ENCODE measurements at regions not wholly inside any gene's neighbourhood (a gene's known extent, or its start where the extent isn't known, plus 50 kb on each side); places are given as distances from the start of the nearest gene placed in this dataset.
A peak's percentile ranks its signal among the peaks of the same experiment; 100 is the strongest.
"Not testable (repeated sequence)": the region's sequence is repeated elsewhere in the genome, so short reads cannot be mapped to it uniquely, and the experiment has no call there.

GRCh38 chr7:91355695-91356435, 91.6 kb downstream of the FZD1 start:
- DNase-seq (ENCODE audit: low read depth): no peak

DNA sequence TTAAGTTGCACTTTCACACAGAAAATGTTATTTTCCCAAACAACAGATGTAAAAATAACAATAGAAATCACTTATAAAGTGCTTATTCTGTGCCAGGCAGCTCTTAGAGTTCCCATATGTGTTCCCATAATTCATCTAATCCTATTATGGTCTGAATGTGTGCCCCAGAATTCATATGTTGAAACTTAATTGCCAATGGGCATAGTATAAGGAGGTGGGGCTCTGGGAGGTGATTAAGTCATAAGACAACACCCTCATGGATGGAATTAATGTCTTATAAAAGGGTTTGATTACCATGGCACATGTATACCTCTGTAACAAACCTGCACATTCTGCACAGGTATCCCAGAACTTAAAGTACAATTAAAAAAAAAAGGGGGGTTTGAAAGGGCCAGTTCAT, 92.7 kb downstream of the FZD1 start:
- no peak for DNase-seq (ENCODE audit: low read depth)

- DNase-seq (ENCODE audit: low read depth): no peak
Observed at GRCh38 chr7:91357379-91357778, 93.1 kb downstream of the FZD1 start.

- DNase-seq (ENCODE audit: low read depth): no peak
Observed at GRCh38 chr7:91357901-91358300, 93.7 kb downstream of the FZD1 start.

- no peak for DNase-seq (ENCODE audit: low read depth)
Observed at GRCh38 chr7:91358303-91358702, 94.1 kb downstream of the FZD1 start.

DNA sequence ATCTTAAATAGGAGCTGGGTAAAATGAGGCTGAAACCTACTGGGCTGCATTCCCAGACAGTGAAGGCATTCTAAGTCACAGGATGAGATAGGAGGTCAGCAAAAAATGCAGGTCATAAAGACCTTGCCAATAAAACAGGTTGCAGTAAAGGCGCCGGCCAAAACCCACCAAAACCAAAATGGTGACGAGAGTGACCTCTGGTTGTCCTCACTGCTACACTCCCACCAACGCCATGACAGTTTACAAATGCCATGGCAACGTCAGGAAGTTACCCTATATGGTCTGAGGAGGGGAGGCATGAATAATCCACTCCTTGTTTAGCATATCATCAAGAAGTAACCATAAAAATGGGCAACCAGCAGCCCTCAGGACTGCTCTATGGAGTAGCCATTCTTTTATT, 100.9 kb downstream of the FZD1 start:
- not testable (repeated sequence) for DNase-seq (ENCODE audit: low read depth)

- DNase-seq (ENCODE audit: low read depth): no peak
Observed at GRCh38 chr7:91366091-91366490, 101.9 kb downstream of the FZD1 start.

DNA sequence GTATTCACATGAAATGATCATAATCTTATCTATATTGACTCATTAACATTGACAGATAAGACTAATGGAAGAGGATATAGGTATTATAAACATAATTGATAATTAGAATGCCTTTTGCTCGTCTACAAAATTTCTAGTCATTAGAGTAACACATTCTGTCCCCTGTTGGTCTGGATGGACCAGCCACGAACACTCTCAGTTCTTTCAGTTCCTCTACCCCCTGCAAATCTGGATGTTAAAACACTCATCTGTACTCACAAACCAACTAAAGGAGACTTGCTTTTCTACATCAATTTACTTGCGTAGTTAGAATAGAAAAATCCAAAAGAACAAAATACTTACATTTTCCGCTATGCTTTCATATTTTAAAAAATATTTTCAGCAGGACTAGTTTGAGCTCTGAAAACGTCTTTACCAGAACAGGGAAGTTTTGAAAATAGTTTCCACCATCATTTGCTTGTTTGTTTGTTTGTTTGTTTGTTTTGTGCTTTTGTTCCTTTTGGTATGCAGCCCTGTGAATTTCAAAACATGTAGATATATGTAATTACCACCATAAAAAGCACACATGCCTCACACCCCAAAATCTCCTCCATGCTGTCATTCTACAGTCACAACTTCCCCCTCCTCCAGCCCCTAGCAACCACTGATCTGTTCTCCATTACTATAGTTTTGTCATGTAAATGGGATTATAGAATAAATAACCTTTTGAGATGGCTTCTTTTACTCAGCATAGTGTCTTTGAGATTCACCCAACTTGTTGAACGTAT, 103.8 kb downstream of the FZD1 start:
- no peak for DNase-seq (ENCODE audit: low read depth)

DNA sequence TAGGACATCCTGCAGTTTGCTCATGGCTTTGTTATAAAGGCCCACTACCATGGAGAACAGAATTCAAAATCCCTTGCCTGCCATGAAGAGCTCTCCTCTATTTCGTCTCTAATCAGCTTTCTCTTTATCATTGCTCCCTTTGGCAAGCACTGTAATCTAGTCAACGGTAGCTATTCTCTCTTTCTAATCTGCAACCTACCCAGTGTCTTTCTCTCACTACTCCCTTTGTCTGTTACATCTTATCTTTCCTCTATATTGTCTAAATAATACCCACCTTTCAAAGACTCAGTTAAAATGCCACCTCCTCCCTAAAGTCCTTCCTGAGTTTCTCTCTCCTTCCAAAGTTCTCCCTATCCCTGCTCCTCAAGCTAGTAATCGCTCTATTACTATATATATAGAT, 108.1 kb downstream of the FZD1 start:
- no peak for DNase-seq (ENCODE audit: low read depth)

DNA sequence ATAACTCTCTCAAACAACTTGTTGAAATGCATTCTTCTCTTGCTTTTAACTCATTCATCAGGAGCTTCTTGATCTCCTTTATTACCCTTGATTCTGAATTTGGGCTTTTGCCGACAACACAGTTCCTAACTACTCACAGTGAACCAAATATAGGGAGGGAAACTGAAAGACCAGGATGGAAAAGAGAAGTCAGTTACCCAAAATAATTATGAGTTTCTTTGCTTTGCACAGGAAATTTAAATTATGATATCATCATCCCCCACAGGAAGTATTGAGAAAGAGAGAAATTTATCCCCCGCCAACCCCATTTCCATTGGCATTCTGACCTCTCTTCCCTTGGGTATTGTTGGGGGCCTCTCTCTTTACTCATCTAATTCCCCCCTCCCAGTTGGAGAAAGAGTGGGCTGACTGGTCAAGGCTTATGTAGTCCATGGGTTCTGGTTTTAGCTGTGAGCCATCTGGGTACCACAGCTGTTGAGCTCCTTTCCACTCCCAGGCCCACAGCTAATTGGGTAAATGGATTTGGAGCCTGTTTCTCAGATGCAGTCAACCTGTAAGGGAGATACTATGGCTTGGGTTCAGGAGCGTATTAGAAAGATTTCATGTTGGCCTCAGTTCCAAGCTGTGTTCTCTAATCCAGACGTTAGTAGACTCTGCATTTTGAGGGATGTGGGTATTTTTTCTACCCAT, 109.0 kb downstream of the FZD1 start:
- DNase-seq (ENCODE audit: low read depth): no peak

DNA sequence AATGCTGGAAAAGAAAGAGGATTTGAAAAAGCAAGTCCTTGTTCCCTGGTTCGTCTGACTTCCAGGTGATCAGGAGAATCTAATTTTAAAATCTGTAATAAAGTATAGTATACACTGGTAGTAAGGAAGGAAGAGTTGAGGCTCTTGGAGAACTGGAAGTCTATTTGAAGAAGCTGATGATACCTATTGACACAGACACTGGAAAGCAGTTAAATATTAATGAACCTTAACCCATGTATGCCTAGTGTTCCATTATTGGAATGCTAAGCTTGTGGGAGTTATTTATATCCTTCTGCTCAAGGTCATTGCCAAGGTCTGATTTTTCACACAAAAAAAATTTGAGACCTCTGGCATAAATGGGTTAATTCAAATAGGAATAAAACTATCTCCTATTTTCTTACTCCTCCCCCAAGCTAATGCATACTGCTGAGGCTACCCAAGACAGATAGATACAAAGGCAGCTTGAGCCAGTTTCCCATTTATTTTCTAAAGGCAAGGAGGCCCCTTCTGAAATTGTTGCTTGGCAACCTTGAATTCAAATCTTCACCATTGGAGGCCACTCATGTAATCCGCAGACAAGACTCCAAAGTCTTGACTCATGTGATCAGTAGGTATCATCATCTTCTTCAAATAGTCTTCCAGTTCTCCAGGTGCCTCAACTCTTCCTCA, 110.2 kb downstream of the FZD1 start:
- DNase-seq (ENCODE audit: low read depth): no peak

DNA sequence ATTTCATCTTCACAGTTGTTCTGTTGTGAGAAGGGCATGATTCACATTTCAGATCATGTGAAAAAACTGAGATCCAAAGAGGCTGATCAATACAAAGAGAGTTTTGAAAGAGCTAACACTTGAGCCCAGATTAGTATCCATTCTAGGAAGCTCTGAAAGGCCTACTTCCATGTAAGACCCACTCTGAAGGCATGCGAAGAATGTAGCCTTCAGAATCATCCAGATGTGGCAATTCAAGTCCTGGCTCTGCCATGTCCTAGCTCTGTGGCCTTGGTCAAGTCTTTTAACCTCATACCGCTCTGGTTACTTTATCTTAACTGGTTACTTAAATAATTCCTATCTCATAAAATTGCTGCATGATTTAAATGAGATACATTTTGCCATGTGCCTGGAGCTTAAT, 111.1 kb downstream of the FZD1 start:
- no peak for DNase-seq (ENCODE audit: low read depth)

GRCh38 chr7:91378131-91378530, 113.9 kb downstream of the FZD1 start:
- no peak for DNase-seq (ENCODE audit: low read depth)

- no peak for DNase-seq (ENCODE audit: low read depth)
Observed at GRCh38 chr7:91379236-91379635, 115.0 kb downstream of the FZD1 start.

- no peak for DNase-seq (ENCODE audit: low read depth)
Observed at GRCh38 chr7:91379991-91380390, 115.8 kb downstream of the FZD1 start.

DNA sequence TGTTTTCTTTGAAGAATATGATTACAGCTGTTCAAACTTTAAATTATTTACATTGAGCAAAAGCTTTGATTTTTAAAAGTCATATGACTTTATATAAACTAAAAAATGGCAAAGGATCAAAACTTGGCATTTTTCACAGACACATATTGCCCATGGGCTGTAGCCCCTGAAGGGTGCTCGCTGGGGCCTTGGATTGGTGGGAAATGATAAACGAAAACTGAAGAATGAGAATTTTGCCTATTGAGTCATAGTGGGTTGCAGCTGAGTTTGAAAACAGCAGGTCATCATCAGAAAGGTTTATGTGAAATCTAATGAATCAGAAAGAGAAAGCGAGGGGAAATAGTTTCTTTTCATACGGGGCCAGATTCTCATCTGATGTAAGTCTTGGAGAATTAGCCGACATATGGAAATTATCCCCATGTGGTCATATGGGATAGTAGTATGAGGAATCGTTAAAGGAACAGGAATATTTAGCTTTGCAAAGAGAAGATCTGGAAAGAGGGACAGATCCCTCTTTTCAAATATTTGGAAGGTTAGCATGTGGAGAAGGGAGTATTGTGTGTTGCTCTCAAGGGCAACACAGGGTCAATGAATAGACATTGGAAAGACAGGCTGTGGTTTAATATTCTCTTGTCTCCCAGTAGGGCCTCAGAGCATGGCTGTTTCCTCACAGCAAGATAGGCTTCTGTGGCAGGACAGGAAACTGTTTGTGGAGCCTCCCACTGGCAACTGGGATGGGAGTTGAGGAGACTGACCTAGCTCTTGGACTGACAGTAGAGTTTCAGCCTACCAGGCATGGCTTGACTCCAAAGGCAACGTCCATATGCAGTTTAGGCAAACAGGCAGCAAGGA, 119.0 kb downstream of the FZD1 start:
- peak; percentile 39 for DNase-seq (ENCODE audit: low read depth)

GRCh38 chr7:91383905-91384274, 119.7 kb downstream of the FZD1 start:
- no peak for DNase-seq (ENCODE audit: low read depth)

- DNase-seq (ENCODE audit: low read depth): not testable (repeated sequence)
Observed at GRCh38 chr7:91394757-91395156, 130.5 kb downstream of the FZD1 start.

DNA sequence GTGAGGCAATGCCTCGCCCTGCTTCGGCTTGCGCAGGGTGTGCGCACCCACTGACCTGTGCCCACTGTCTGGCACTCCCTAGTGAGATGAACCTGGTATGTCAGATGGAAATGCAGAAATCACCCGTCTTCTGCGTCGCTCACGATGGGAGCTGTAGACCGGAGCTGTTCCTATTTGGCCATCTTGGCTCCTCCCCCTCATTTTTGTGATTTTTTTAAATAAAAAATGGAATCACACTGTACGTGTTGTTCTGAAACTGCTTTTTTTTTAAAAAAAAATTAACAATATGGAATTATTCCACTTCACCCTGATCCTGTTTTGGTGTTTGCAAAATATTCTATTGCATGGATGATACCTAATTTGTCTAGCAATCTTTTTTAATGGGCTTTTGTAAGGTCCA, 131.1 kb downstream of the FZD1 start:
- DNase-seq (ENCODE audit: low read depth): not testable (repeated sequence)

DNA sequence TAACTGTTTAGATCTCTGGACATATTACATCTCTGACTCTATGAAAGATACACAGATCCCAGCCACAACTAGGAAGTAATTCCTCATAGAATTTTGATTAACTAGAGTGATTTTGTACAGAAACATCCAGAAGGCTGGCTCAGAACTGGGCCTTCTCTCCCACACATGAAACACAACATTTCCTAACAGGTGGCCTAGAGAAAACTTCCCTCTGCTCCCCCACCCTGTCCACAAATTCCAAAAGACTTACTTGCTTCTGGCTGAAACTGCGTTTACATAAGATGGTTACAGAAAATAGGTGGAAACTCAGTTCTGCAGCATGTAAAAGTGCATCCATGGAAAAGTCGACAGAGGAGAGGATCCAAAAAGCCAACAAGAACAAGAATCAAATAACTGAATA, 132.9 kb downstream of the FZD1 start:
- DNase-seq (ENCODE audit: low read depth): no peak

GRCh38 chr7:91397612-91398011, 133.4 kb downstream of the FZD1 start:
- no peak for DNase-seq (ENCODE audit: low read depth)

All from forelimb muscle (tissue), 1 donor.